ENCODE measurements at regions not wholly inside any gene's neighbourhood (a gene's known extent, or its start where the extent isn't known, plus 50 kb on each side); places are given as distances from the start of the nearest gene placed in this dataset.
"Not testable (repeated sequence)": the region's sequence is repeated elsewhere in the genome, so short reads cannot be mapped to it uniquely, and the experiment has no call there.

- DNase-seq = no peak
These were observed 418.8 kb downstream of the TMEM135 start for GRCh38 chr11:87456499-87456898.

- no peak for DNase-seq
These were observed 417.4 kb downstream of the TMEM135 start for GRCh38 chr11:87455180-87455579.

GRCh38 chr11:87454241-87454640 lies 416.5 kb downstream of the TMEM135 start:
- DNase-seq = no peak

GRCh38 chr11:87453531-87454089 lies 415.9 kb downstream of the TMEM135 start:
- no peak for DNase-seq

GRCh38 chr11:87452025-87452424 lies 414.3 kb downstream of the TMEM135 start:
- not testable (repeated sequence) for DNase-seq

GRCh38 chr11:87451395-87451794 lies 413.7 kb downstream of the TMEM135 start:
- DNase-seq = no peak

- no peak for DNase-seq
These were observed 409.9 kb downstream of the TMEM135 start for GRCh38 chr11:87447606-87448005.

- no peak for DNase-seq
These were observed 407.3 kb downstream of the TMEM135 start for GRCh38 chr11:87444993-87445392.

GRCh38 chr11:87443707-87444106 lies 406.0 kb downstream of the TMEM135 start:
- no peak for DNase-seq

GRCh38 chr11:87440076-87440770 lies 402.5 kb downstream of the TMEM135 start:
- DNase-seq = no peak

- no peak for DNase-seq
These were observed 400.7 kb downstream of the TMEM135 start for GRCh38 chr11:87438416-87438815.

- DNase-seq = no peak
These were observed 400.1 kb downstream of the TMEM135 start for GRCh38 chr11:87437844-87438223.

GRCh38 chr11:87437133-87437843 lies 399.6 kb downstream of the TMEM135 start:
- no peak for DNase-seq

GRCh38 chr11:87432022-87432421 lies 394.3 kb downstream of the TMEM135 start:
- no peak for DNase-seq

GRCh38 chr11:87431392-87431791 lies 393.7 kb downstream of the TMEM135 start:
- DNase-seq = no peak

GRCh38 chr11:87430821-87431220 lies 393.1 kb downstream of the TMEM135 start:
- DNase-seq = no peak

GRCh38 chr11:87429996-87430395 lies 392.3 kb downstream of the TMEM135 start:
- DNase-seq = no peak

- DNase-seq = no peak
These were observed 390.5 kb downstream of the TMEM135 start for GRCh38 chr11:87428266-87428665.

GRCh38 chr11:87425943-87426342 lies 388.2 kb downstream of the TMEM135 start:
- DNase-seq = no peak

GRCh38 chr11:87425391-87425790 lies 387.7 kb downstream of the TMEM135 start:
- no peak for DNase-seq

- no peak for DNase-seq
These were observed 385.4 kb downstream of the TMEM135 start for GRCh38 chr11:87423161-87423560.

GRCh38 chr11:87422566-87422965 lies 384.8 kb downstream of the TMEM135 start:
- DNase-seq = no peak

- peak; percentile 68 to 77 for DNase-seq
These were observed 383.7 kb downstream of the TMEM135 start for GRCh38 chr11:87421422-87421821.

- DNase-seq = no peak
These were observed 380.2 kb downstream of the TMEM135 start for GRCh38 chr11:87417951-87418350.

Data from inflammatory macrophage (primary cell).